ENCODE measurements at regions not wholly inside any gene's neighbourhood (a gene's known extent, or its start where the extent isn't known, plus 50 kb on each side); places are given as distances from the start of the nearest gene placed in this dataset.

- no peaks in the 10 kb centered on the region for H4K20me1 ChIP-seq (ENCODE audit: insufficient read depth, low read length)
- H3K4me3 ChIP-seq (ENCODE audit: low read depth, low read length, poor library complexity, severe bottlenecking), result no peak overlapping the region
- no TSS peak for BruUV-seq (replicated peaks)
- H3K79me2 ChIP-seq (ENCODE audit: insufficient read depth, low read depth, low read length), result no peaks in the 10 kb centered on the region
- H3K4me1 ChIP-seq (ENCODE audit: insufficient read depth, low read length, poor library complexity, severe bottlenecking), result no peaks in the 10 kb centered on the region
- TF ChIP-seq EZH2phosphoT487 (IDR thresholded peaks at IDR 0.05; ENCODE audit: borderline replicate concordance, low read depth, low read length), result no peak
- TF ChIP-seq, protein P1, sequence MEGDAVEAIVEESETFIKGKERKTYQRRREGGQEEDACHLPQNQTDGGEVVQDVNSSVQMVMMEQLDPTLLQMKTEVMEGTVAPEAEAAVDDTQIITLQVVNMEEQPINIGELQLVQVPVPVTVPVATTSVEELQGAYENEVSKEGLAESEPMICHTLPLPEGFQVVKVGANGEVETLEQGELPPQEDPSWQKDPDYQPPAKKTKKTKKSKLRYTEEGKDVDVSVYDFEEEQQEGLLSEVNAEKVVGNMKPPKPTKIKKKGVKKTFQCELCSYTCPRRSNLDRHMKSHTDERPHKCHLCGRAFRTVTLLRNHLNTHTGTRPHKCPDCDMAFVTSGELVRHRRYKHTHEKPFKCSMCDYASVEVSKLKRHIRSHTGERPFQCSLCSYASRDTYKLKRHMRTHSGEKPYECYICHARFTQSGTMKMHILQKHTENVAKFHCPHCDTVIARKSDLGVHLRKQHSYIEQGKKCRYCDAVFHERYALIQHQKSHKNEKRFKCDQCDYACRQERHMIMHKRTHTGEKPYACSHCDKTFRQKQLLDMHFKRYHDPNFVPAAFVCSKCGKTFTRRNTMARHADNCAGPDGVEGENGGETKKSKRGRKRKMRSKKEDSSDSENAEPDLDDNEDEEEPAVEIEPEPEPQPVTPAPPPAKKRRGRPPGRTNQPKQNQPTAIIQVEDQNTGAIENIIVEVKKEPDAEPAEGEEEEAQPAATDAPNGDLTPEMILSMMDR (conservative IDR thresholded peaks at IDR 0.05; ENCODE audit: low read length), result no peak
- ChIA-PET CTCF (ENCODE audit: unreplicated experiment) (no interaction called here), POLR2A (no interaction called here)
- DNase-seq (ENCODE audit: low spot score), result no peak
- H3K36me3 ChIP-seq (ENCODE audit: insufficient read depth, low read length), result no peaks in the 10 kb centered on the region
- H2AFZ ChIP-seq (ENCODE audit: low read length), result no peak overlapping the region
- H3K9me3 ChIP-seq (ENCODE audit: low read length), result no peaks in the 10 kb centered on the region
- no peak overlapping the region for H3K27ac ChIP-seq (ENCODE audit: low read depth, low read length, poor library complexity, severe bottlenecking)
- H3K9me2 ChIP-seq (ENCODE audit: insufficient read depth, low read length), result no peaks in the 10 kb centered on the region
- intact Hi-C loops (cut with micrococcal nuclease; ENCODE audit: unreplicated experiment), result no loop called here
- H3K4me2 ChIP-seq (ENCODE audit: low read length), result no peak overlapping the region
These were observed 86.7 kb upstream of the NKX1-1 start for GRCh38 chr4:1492651-1493539.

GRCh38 chr4:1492142-1492457 is 85.9 kb upstream of the NKX1-1 start:
- Histone ChIP-seq H3K9me2 (ENCODE audit: insufficient read depth, low read length) (no peaks in the 10 kb centered on the region), H3K4me3 (ENCODE audit: low read depth, low read length, poor library complexity, severe bottlenecking) (no peak overlapping the region), H3K36me3 (ENCODE audit: insufficient read depth, low read length) (no peaks in the 10 kb centered on the region), H2AFZ (ENCODE audit: low read length) (no peak overlapping the region), H3K4me1 (ENCODE audit: insufficient read depth, low read length, poor library complexity, severe bottlenecking) (no peaks in the 10 kb centered on the region), H4K20me1 (ENCODE audit: insufficient read depth, low read length) (no peaks in the 10 kb centered on the region), H3K79me2 (ENCODE audit: insufficient read depth, low read depth, low read length) (no peaks in the 10 kb centered on the region), H3K27ac (ENCODE audit: low read depth, low read length, poor library complexity, severe bottlenecking) (no peak overlapping the region), H3K4me2 (ENCODE audit: low read length) (no peak overlapping the region), H3K9me3 (ENCODE audit: low read length) (no peaks in the 10 kb centered on the region)
- ChIA-PET CTCF (ENCODE audit: unreplicated experiment) (no interaction called here), POLR2A (no interaction called here)
- BruUV-seq (replicated peaks), result no TSS peak
- TF ChIP-seq EZH2phosphoT487 (IDR thresholded peaks at IDR 0.05; ENCODE audit: borderline replicate concordance, low read depth, low read length), result no peak
- TF ChIP-seq, protein P1 (conservative IDR thresholded peaks at IDR 0.05; ENCODE audit: low read length), result no peak
- intact Hi-C loops (cut with micrococcal nuclease; ENCODE audit: unreplicated experiment), result no loop called here
- DNase-seq (ENCODE audit: low spot score), result no peak

DNA sequence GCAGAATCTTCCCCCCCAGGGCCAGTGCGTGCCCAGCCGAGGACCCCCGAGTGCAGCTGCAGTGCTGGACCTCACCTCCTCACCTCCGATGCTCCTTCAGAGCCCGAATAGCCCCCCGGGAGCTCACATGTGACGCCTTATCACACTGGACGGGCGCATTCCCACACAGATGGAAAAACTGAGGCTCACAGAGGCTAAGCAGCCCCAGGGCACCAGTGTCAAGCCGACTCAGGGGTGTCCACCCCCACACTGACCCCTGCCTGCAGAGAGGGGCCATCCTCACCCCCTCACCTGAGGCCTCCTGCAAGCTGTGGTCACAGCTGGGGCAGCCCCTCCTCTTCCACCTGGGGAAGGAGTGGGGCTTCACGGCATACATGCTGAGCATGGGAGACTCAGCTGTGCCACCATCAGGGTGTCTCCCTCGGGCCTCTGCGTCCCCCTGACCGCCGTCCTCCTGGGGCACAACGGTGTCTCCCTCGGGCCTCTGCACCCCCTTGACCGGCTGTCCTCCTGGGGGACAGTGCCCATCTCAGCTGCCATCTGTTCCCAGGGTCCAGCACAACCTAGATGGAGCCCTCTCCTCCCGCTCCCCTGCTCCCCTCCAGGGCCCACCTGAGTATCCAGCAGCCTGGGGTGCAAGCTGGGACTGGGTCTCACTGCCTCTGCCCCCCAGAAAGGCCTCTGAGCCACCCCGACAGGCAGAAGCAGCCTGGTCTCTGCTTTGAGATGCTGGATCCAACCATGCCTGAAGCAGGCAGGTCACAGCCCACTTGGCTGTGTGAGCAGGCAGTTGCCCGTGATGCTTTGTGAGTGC is 85.3 kb upstream of the NKX1-1 start:
- Histone ChIP-seq H3K79me2 (ENCODE audit: insufficient read depth, low read depth, low read length) (no peaks in the 10 kb centered on the region), H4K20me1 (ENCODE audit: insufficient read depth, low read length) (no peaks in the 10 kb centered on the region), H2AFZ (ENCODE audit: low read length) (no peak overlapping the region), H3K36me3 (ENCODE audit: insufficient read depth, low read length) (no peaks in the 10 kb centered on the region), H3K9me2 (ENCODE audit: insufficient read depth, low read length) (no peaks in the 10 kb centered on the region), H3K4me3 (ENCODE audit: low read depth, low read length, poor library complexity, severe bottlenecking) (no peak overlapping the region), H3K27ac (ENCODE audit: low read depth, low read length, poor library complexity, severe bottlenecking) (no peak overlapping the region), H3K4me1 (ENCODE audit: insufficient read depth, low read length, poor library complexity, severe bottlenecking) (no peaks in the 10 kb centered on the region), H3K4me2 (ENCODE audit: low read length) (no peak overlapping the region), H3K9me3 (ENCODE audit: low read length) (no peaks in the 10 kb centered on the region)
- CTCF ChIA-PET (ENCODE audit: unreplicated experiment), result no interaction called here
- intact Hi-C loops (cut with micrococcal nuclease; ENCODE audit: unreplicated experiment), result no loop called here
- POLR2A ChIA-PET, result no interaction called here
- TF ChIP-seq EZH2phosphoT487 (IDR thresholded peaks at IDR 0.05; ENCODE audit: borderline replicate concordance, low read depth, low read length), result no peak
- TF ChIP-seq, protein P1 (conservative IDR thresholded peaks at IDR 0.05; ENCODE audit: low read length), result no peak
- no peak for DNase-seq (ENCODE audit: low spot score)
- BruUV-seq (replicated peaks), result no TSS peak

Measured in OCI-LY7 (cell line).